ENCODE measurements at regions not wholly inside any gene's neighbourhood (a gene's known extent, or its start where the extent isn't known, plus 50 kb on each side); places are given as distances from the start of the nearest gene placed in this dataset.

GRCh38 chr7:91811641-91812040 lies 68.9 kb downstream of the MTERF1 start (continued):
- TF ChIP-seq BCL6B (tag by site-specific recombination; IDR thresholded peaks at IDR 0.05): no peak

DNA sequence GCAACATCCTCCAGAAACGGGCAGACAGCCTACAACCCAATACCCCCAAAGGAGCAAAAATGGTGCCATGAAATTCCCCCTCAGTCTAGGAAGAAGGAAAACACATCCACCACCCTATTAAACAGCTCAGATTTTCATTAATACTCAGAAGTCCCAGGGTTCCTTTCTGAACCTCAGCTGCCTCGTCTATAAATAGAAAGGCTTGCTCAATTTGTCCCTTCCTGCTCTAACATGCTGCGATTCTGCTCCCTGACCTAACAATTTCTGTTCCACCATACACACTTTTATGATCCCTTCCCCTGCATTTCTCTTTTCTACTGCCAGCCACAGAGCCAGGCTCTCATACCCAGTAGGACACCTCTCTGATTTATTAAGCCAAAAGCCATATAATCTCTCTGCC lies 68.1 kb downstream of the MTERF1 start:
- CTCF ChIA-PET: interaction anchor here (1.1 kb wide), 1 partner anchor 18 kb away, joined by 6 read pairs; no protein-coding TSS in a partner anchor
- no peaks in the 10 kb centered on the region for H3K9me3 ChIP-seq (ENCODE audit: control insufficient read depth, insufficient read depth, low read depth, low read length)
- no peak for TF ChIP-seq PRDM1 (tag by site-specific recombination; IDR thresholded peaks at IDR 0.05)
- no peak for TF ChIP-seq ZFHX2 (tag by site-specific recombination; conservative IDR thresholded peaks at IDR 0.05)
- no peak for TF ChIP-seq ZNF600 (tag by site-specific recombination; IDR thresholded peaks at IDR 0.05)
- TF ChIP-seq, protein P1, sequence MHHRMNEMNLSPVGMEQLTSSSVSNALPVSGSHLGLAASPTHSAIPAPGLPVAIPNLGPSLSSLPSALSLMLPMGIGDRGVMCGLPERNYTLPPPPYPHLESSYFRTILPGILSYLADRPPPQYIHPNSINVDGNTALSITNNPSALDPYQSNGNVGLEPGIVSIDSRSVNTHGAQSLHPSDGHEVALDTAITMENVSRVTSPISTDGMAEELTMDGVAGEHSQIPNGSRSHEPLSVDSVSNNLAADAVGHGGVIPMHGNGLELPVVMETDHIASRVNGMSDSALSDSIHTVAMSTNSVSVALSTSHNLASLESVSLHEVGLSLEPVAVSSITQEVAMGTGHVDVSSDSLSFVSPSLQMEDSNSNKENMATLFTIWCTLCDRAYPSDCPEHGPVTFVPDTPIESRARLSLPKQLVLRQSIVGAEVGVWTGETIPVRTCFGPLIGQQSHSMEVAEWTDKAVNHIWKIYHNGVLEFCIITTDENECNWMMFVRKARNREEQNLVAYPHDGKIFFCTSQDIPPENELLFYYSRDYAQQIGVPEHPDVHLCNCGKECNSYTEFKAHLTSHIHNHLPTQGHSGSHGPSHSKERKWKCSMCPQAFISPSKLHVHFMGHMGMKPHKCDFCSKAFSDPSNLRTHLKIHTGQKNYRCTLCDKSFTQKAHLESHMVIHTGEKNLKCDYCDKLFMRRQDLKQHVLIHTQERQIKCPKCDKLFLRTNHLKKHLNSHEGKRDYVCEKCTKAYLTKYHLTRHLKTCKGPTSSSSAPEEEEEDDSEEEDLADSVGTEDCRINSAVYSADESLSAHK (tag by site-specific recombination; IDR thresholded peaks at IDR 0.05): no peak
- POLR2A ChIA-PET: no interaction called here
- no peak overlapping the region for H3K27ac ChIP-seq (ENCODE audit: extremely low read depth, low read depth, low read length)
- H3K4me1 ChIP-seq (ENCODE audit: control insufficient read depth, insufficient read depth, low read length): no peaks in the 10 kb centered on the region
- no peaks in the 10 kb centered on the region for H3K36me3 ChIP-seq (ENCODE audit: control insufficient read depth in 2 of 2, insufficient read depth in 1 of 2, low read length in 2 of 2)
- H3K4me3 ChIP-seq (ENCODE audit: low read depth, low read length): no peak overlapping the region

- Histone ChIP-seq H3K9me3 (ENCODE audit: control insufficient read depth, insufficient read depth, low read depth, low read length) (no peaks in the 10 kb centered on the region), H3K36me3 (ENCODE audit: control insufficient read depth in 2 of 2, insufficient read depth in 1 of 2, low read length in 2 of 2) (no peaks in the 10 kb centered on the region), H3K4me1 (ENCODE audit: control insufficient read depth, insufficient read depth, low read length) (no peaks in the 10 kb centered on the region), H3K27ac (ENCODE audit: extremely low read depth, low read depth, low read length) (no peak overlapping the region), H3K4me3 (ENCODE audit: low read depth, low read length) (no peak overlapping the region)
- POLR2A ChIA-PET: no interaction called here
- CTCF ChIA-PET: interaction anchor here (0.5 kb wide), 1 partner anchor 805 kb away, joined by 4 read pairs; no protein-coding TSS in a partner anchor
- TF ChIP-seq ZNF792 (tag by site-specific recombination; IDR thresholded peaks at IDR 0.05) (no peak), ZNF223 (tag by site-specific recombination; IDR thresholded peaks at IDR 0.05) (no peak), ZBTB21 (tag by site-specific recombination; IDR thresholded peaks at IDR 0.05) (no peak), ZNF610 (tag by site-specific recombination; IDR thresholded peaks at IDR 0.05; ENCODE audit: borderline replicate concordance) (no peak), ZNF140 (tag by site-specific recombination; IDR thresholded peaks at IDR 0.05) (no peak), SALL2 (tag by site-specific recombination; IDR thresholded peaks at IDR 0.05; ENCODE audit: borderline replicate concordance) (no peak), ZNF658 (tag by site-specific recombination; IDR thresholded peaks at IDR 0.05) (no peak), ZNF473 (tag by site-specific recombination; IDR thresholded peaks at IDR 0.05) (no peak), ZNF76 (tag by site-specific recombination; IDR thresholded peaks at IDR 0.05; ENCODE audit: borderline replicate concordance, low read depth) (no peak), MYNN (tag by site-specific recombination; IDR thresholded peaks at IDR 0.05; ENCODE audit: borderline replicate concordance) (no peak)
- TF ChIP-seq, protein P2, sequence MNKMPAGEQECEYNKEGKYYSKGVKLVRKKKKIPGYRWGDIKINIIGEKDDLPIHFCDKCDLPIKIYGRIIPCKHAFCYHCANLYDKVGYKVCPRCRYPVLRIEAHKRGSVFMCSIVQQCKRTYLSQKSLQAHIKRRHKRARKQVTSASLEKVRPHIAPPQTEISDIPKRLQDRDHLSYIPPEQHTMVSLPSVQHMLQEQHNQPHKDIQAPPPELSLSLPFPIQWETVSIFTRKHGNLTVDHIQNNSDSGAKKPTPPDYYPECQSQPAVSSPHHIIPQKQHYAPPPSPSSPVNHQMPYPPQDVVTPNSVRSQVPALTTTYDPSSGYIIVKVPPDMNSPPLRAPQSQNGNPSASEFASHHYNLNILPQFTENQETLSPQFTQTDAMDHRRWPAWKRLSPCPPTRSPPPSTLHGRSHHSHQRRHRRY (tag by site-specific recombination; IDR thresholded peaks at IDR 0.05): no peak
- TF ChIP-seq, protein P3, sequence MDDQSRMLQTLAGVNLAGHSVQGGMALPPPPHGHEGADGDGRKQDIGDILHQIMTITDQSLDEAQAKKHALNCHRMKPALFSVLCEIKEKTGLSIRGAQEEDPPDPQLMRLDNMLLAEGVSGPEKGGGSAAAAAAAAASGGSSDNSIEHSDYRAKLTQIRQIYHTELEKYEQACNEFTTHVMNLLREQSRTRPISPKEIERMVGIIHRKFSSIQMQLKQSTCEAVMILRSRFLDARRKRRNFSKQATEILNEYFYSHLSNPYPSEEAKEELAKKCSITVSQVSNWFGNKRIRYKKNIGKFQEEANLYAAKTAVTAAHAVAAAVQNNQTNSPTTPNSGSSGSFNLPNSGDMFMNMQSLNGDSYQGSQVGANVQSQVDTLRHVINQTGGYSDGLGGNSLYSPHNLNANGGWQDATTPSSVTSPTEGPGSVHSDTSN (CRISPR knock-in tag; IDR thresholded peaks at IDR 0.05): no peak
Observed at GRCh38 chr7:91814189-91814588, 66.3 kb downstream of the MTERF1 start.
